ENCODE measurements at regions not wholly inside any gene's neighbourhood (a gene's known extent, or its start where the extent isn't known, plus 50 kb on each side); places are given as distances from the start of the nearest gene placed in this dataset.

GRCh38 chr11:15471895-15472799, 357.4 kb downstream of the INSC start:
- no peak overlapping the region for H3K23ac ChIP-seq (ENCODE audit: insufficient read length, low read depth, low read length)
- H2BK120ac ChIP-seq (ENCODE audit: low read depth, low read length, poor library complexity, severe bottlenecking), result no peak overlapping the region
- H2BK12ac ChIP-seq (ENCODE audit: insufficient read length, low read depth, low read length), result no peak overlapping the region
- peak; percentile 28 for DNase-seq
- H2BK15ac ChIP-seq (ENCODE audit: low read depth, low read length), result no peak overlapping the region
- H3K27ac ChIP-seq (ENCODE audit: insufficient read length, low read depth, low read length), result no peak overlapping the region
- H3K14ac ChIP-seq (ENCODE audit: insufficient read depth, low read length), result no peak overlapping the region
- no CpG with 5 or more reads among the region's 9 CpGs for WGBS (ENCODE audit: extremely low coverage, insufficient read length, low lambda C conversion rate)
- no peak overlapping the region for H3K18ac ChIP-seq (ENCODE audit: insufficient read length, low read depth, low read length)
- no peak overlapping the region for H4K8ac ChIP-seq (replicated peaks; ENCODE audit: insufficient read length, low read depth, low read length)
- no peak overlapping the region for H2BK20ac ChIP-seq (ENCODE audit: low read depth, low read length, poor library complexity, severe bottlenecking)
- H4K20me1 ChIP-seq (ENCODE audit: control insufficient read depth, insufficient read depth, insufficient read length), result no peaks in the 10 kb centered on the region
- no peak overlapping the region for H3T11ph ChIP-seq (ENCODE audit: low read length)
- H3K9me3 ChIP-seq (ENCODE audit: control insufficient read depth, low read depth, low read length), result no peaks in the 10 kb centered on the region
- peak overlapping the region; percentile 54 for H3K4me2 ChIP-seq (ENCODE audit: insufficient read depth, insufficient read length, low read length)
- no peaks in the 10 kb centered on the region for H3K9me3 Mint-ChIP-seq
- H3K27ac Mint-ChIP-seq, result peak overlapping the region; percentile 22 to 52 (median 31); a peak in 3 of 7 replicates
- H3K4me1 Mint-ChIP-seq, result peaks cover 31 to 34% of the 10 kb centered on the region in 2 experiments
- H3K4me3 Mint-ChIP-seq, result peak overlapping the region; percentile 25 to 54; a peak in 3 of 5 replicates
- no peak overlapping the region for H4K91ac ChIP-seq (ENCODE audit: insufficient read length, low read depth, low read length)
- H3K36me3 Mint-ChIP-seq (ENCODE audit: insufficient read depth in 1 of 3, low read depth in 3 of 3), result no peaks in the 10 kb centered on the region
- no peaks in the 10 kb centered on the region for H3K27me3 ChIP-seq (ENCODE audit: insufficient read depth, low read length)
- TF ChIP-seq, protein P1, sequence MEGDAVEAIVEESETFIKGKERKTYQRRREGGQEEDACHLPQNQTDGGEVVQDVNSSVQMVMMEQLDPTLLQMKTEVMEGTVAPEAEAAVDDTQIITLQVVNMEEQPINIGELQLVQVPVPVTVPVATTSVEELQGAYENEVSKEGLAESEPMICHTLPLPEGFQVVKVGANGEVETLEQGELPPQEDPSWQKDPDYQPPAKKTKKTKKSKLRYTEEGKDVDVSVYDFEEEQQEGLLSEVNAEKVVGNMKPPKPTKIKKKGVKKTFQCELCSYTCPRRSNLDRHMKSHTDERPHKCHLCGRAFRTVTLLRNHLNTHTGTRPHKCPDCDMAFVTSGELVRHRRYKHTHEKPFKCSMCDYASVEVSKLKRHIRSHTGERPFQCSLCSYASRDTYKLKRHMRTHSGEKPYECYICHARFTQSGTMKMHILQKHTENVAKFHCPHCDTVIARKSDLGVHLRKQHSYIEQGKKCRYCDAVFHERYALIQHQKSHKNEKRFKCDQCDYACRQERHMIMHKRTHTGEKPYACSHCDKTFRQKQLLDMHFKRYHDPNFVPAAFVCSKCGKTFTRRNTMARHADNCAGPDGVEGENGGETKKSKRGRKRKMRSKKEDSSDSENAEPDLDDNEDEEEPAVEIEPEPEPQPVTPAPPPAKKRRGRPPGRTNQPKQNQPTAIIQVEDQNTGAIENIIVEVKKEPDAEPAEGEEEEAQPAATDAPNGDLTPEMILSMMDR (conservative IDR thresholded peaks at IDR 0.05), result no peak
- H3K79me2 ChIP-seq (ENCODE audit: insufficient read depth, low read length), result no peaks in the 10 kb centered on the region
- peaks cover 1% of the 10 kb centered on the region; the same call in 1 of the 2 replicates for H3K27me3 Mint-ChIP-seq (ENCODE audit: low read depth)
- no peak overlapping the region for H2AFZ ChIP-seq (ENCODE audit: low read length)
- peaks cover 10% of the 10 kb centered on the region for H3K4me1 ChIP-seq (ENCODE audit: insufficient read depth, low read length)
- no peak overlapping the region for H3K4ac ChIP-seq (ENCODE audit: low read depth, low read length)
- no peaks in the 10 kb centered on the region for H3K79me1 ChIP-seq (ENCODE audit: insufficient read depth, low read depth, low read length, poor library complexity, severe bottlenecking)
- no peak overlapping the region for H2BK5ac ChIP-seq (ENCODE audit: insufficient read length, low read length)
- no peak overlapping the region for H2AK5ac ChIP-seq (ENCODE audit: insufficient read length, low read length)
- no peaks in the 10 kb centered on the region for H3K23me2 ChIP-seq (ENCODE audit: insufficient read length, low read depth, low read length, poor library complexity, severe bottlenecking)
- H4K5ac ChIP-seq (ENCODE audit: insufficient read length, low read depth, low read length), result no peak overlapping the region
- no peak overlapping the region for H3K9ac ChIP-seq (ENCODE audit: extremely low read depth, insufficient read length, low read length)
- no peak overlapping the region for H3K56ac ChIP-seq (ENCODE audit: insufficient read length, low read depth, low read length)

Measured in H9 (cell line).